Spleen (tissue), 7 donors: ENCODE measurements at regions not wholly inside any gene's neighbourhood (a gene's known extent, or its start where the extent isn't known, plus 50 kb on each side); places are given as distances from the start of the nearest gene placed in this dataset.

Experiments
- POLR2A ChIP-seq, 3 donors: fragments of 450-650 bp; IDR thresholded peaks; one replicate each; pipeline ENCODE4 v1.5.1; 2017; ENCODE audit warnings: antibody characterized with exemption in 3 of 3, mild to moderate bottlenecking in 1 of 3
- POLR2AphosphoS5 ChIP-seq, 3 donors: sonication (generic); formaldehyde crosslinking; IDR thresholded peaks; one replicate each; pipeline ENCODE4 v1.5.1; 2017; ENCODE audit warnings: antibody characterized with exemption in 3 of 3
- TF ChIP-seq, protein P1 (sequence below), 11 experiments: fragments of 200-600 bp in 7 of 11; fragments of 450-650 bp in 4 of 11; sonication (generic) in 4 of 11; IDR thresholded peaks in 8 of 11; conservative IDR thresholded peaks in 3 of 11; 1 replicate in 7 of 11; 2 replicates in 4 of 11; pipeline versions ENCODE4 v1.4.0 to v1.8.0; 2016 to 2021; ENCODE audit warnings: antibody characterized with exemption in 11 of 11, inconsistent platforms in 4 of 11, mild to moderate bottlenecking in 1 of 11
- donor health status: DM: no; HTN: no; CAD: no; lungs with moderate emphysema.
- donor health status: DM: no; HTN: no; CAD: no.
- donor health status: DM: no; HTN: no; CAD: no.

DNA sequence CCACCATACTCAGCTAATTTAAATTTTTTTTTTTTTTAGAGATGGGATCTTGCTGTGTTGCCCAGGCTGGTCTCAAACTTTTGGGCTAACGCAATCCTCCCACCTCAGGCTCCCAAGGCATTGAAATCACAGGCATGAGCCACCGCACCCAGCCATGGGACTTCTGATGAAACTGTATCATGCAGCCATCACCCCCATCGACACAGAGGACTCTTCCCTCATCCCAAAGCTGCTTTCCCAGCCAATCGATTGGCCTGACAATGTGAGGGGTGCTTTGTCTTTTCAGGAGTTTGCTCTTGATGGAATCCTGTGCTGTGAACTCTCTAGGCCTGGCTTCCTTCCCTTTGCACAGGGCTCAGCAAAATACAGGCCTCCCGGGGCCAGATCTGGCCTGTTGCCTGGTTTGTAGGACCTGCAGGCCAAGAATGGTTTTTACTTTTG is 59.6 kb upstream of the NCOR2 start:
- TF ChIP-seq, protein P1, sequence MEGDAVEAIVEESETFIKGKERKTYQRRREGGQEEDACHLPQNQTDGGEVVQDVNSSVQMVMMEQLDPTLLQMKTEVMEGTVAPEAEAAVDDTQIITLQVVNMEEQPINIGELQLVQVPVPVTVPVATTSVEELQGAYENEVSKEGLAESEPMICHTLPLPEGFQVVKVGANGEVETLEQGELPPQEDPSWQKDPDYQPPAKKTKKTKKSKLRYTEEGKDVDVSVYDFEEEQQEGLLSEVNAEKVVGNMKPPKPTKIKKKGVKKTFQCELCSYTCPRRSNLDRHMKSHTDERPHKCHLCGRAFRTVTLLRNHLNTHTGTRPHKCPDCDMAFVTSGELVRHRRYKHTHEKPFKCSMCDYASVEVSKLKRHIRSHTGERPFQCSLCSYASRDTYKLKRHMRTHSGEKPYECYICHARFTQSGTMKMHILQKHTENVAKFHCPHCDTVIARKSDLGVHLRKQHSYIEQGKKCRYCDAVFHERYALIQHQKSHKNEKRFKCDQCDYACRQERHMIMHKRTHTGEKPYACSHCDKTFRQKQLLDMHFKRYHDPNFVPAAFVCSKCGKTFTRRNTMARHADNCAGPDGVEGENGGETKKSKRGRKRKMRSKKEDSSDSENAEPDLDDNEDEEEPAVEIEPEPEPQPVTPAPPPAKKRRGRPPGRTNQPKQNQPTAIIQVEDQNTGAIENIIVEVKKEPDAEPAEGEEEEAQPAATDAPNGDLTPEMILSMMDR (IDR thresholded peaks at IDR 0.05 in 8 of 11, conservative IDR thresholded peaks at IDR 0.05 in 3 of 11): no peak
- TF ChIP-seq POLR2A (IDR thresholded peaks at IDR 0.05) (no peak), POLR2AphosphoS5 (IDR thresholded peaks at IDR 0.05) (peak in 2 of 3 donors; percentile 31 to 46)
